ENCODE measurements at regions not wholly inside any gene's neighbourhood (a gene's known extent, or its start where the extent isn't known, plus 50 kb on each side); places are given as distances from the start of the nearest gene placed in this dataset.

DNA sequence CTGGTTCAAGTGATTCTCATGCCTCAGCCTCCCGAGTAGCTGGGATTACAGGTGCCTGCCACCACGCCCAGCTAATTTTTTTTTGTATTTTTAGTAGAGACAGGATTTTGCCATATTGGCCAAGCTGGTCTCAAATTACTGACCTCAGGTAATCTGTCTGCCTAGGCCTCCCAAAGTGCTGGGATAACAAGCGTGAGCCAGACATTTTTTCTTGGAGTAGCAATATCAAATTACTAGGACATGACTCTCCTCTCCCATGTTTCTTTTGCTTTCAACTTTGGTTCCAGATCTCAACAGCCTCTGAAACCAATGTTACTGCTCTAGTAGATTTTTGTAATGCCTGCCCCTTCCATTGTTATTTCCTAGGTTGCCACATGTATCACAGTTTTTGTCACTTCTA is 462.0 kb downstream of the GBE1 start:
- no peak for DNase-seq (ENCODE audit: low spot score)
- Histone ChIP-seq H3K9ac (ENCODE audit: low read depth in 1 of 2, low read length in 2 of 2) (no peak overlapping the region), H3K4me1 (ENCODE audit: control insufficient read depth in 4 of 4, insufficient read depth in 4 of 4, low read length in 3 of 4) (no peaks in the 10 kb centered on the region), H3K9me3 (ENCODE audit: control insufficient read depth in 4 of 4, low read length in 3 of 4) (no peaks in the 10 kb centered on the region), H3K27ac (ENCODE audit: low read depth in 1 of 2, low read length in 2 of 2) (no peak overlapping the region), H3K36me3 (ENCODE audit: control insufficient read depth in 4 of 4, insufficient read depth in 3 of 4, low read depth in 1 of 4, low read length in 3 of 4) (no peaks in the 10 kb centered on the region), H3K4me3 (ENCODE audit: low read depth in 1 of 3, low read length in 3 of 3) (no peak overlapping the region), H3K27me3 (ENCODE audit: control insufficient read depth in 4 of 4, insufficient read depth in 4 of 4, low read length in 3 of 4) (no peaks in the 10 kb centered on the region)
- 91% methylated on average over 3 of the region's 3 CpGs for WGBS
- TF ChIP-seq FOXA1 (IDR thresholded peaks at IDR 0.05), result no peak
- TF ChIP-seq GABPA (IDR thresholded peaks at IDR 0.05 in 1 of 2, conservative IDR thresholded peaks at IDR 0.05 in 1 of 2), result no peak
- TF ChIP-seq, protein P1, sequence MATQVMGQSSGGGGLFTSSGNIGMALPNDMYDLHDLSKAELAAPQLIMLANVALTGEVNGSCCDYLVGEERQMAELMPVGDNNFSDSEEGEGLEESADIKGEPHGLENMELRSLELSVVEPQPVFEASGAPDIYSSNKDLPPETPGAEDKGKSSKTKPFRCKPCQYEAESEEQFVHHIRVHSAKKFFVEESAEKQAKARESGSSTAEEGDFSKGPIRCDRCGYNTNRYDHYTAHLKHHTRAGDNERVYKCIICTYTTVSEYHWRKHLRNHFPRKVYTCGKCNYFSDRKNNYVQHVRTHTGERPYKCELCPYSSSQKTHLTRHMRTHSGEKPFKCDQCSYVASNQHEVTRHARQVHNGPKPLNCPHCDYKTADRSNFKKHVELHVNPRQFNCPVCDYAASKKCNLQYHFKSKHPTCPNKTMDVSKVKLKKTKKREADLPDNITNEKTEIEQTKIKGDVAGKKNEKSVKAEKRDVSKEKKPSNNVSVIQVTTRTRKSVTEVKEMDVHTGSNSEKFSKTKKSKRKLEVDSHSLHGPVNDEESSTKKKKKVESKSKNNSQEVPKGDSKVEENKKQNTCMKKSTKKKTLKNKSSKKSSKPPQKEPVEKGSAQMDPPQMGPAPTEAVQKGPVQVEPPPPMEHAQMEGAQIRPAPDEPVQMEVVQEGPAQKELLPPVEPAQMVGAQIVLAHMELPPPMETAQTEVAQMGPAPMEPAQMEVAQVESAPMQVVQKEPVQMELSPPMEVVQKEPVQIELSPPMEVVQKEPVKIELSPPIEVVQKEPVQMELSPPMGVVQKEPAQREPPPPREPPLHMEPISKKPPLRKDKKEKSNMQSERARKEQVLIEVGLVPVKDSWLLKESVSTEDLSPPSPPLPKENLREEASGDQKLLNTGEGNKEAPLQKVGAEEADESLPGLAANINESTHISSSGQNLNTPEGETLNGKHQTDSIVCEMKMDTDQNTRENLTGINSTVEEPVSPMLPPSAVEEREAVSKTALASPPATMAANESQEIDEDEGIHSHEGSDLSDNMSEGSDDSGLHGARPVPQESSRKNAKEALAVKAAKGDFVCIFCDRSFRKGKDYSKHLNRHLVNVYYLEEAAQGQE (IDR thresholded peaks at IDR 0.05), result no peak
- TF ChIP-seq, protein P2, sequence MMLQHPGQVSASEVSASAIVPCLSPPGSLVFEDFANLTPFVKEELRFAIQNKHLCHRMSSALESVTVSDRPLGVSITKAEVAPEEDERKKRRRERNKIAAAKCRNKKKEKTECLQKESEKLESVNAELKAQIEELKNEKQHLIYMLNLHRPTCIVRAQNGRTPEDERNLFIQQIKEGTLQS (IDR thresholded peaks at IDR 0.05), result no peak

DNA sequence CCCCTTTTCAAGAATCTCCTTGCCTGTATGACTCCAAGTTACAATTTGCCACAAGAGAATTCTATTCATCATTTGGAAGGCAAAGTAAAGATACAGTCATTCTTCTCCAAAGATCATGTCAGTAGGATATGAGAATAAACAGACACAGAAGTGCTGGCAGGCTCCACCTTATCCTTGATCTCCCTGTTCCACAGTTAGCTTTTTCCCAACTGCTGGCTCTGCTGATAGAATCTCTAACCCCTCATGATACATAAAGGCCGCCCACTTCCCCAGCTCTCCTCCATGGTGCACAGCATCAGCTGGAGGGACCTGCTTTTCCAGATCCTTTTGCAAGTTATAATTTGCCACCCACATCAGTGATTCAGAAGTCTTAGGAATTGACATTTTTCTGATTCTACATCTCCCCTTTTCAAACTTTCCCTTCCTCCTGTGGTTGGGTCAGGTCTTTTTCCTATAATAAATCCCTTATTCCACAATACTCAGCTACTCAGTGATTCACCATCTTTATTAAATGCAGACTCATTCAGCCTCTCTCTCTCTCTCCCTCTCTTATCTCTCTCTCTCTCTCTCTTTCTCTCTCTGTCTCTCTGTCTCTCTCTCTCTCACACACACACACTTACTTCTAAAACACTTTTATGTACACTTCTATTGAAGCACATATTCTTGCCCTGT is 465.4 kb downstream of the GBE1 start:
- H3K27me3 ChIP-seq (ENCODE audit: control insufficient read depth in 4 of 4, insufficient read depth in 4 of 4, low read length in 3 of 4), result no peaks in the 10 kb centered on the region
- no peaks in the 10 kb centered on the region for H3K4me1 ChIP-seq (ENCODE audit: control insufficient read depth in 4 of 4, insufficient read depth in 4 of 4, low read length in 3 of 4)
- 92% methylated on average over 1 of the region's 1 CpG for WGBS
- no peak overlapping the region for H3K9ac ChIP-seq (ENCODE audit: low read depth in 1 of 2, low read length in 2 of 2)
- no peak overlapping the region for H3K4me3 ChIP-seq (ENCODE audit: low read depth in 1 of 3, low read length in 3 of 3)
- H3K36me3 ChIP-seq (ENCODE audit: control insufficient read depth in 4 of 4, insufficient read depth in 3 of 4, low read depth in 1 of 4, low read length in 3 of 4), result no peaks in the 10 kb centered on the region
- H3K27ac ChIP-seq (ENCODE audit: low read depth in 1 of 2, low read length in 2 of 2), result no peak overlapping the region
- H3K9me3 ChIP-seq (ENCODE audit: control insufficient read depth in 4 of 4, low read length in 3 of 4), result no peaks in the 10 kb centered on the region
- no peak for TF ChIP-seq TAF1 (conservative IDR thresholded peaks at IDR 0.05)
- TF ChIP-seq, protein P3, sequence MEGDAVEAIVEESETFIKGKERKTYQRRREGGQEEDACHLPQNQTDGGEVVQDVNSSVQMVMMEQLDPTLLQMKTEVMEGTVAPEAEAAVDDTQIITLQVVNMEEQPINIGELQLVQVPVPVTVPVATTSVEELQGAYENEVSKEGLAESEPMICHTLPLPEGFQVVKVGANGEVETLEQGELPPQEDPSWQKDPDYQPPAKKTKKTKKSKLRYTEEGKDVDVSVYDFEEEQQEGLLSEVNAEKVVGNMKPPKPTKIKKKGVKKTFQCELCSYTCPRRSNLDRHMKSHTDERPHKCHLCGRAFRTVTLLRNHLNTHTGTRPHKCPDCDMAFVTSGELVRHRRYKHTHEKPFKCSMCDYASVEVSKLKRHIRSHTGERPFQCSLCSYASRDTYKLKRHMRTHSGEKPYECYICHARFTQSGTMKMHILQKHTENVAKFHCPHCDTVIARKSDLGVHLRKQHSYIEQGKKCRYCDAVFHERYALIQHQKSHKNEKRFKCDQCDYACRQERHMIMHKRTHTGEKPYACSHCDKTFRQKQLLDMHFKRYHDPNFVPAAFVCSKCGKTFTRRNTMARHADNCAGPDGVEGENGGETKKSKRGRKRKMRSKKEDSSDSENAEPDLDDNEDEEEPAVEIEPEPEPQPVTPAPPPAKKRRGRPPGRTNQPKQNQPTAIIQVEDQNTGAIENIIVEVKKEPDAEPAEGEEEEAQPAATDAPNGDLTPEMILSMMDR (IDR thresholded peaks at IDR 0.05; ENCODE audit: low read depth, low read length, missing input control), result no peak
- TF ChIP-seq GABPA (IDR thresholded peaks at IDR 0.05 in 1 of 2, conservative IDR thresholded peaks at IDR 0.05 in 1 of 2), result no peak
- TF ChIP-seq HNF4G (IDR thresholded peaks at IDR 0.05), result no peak
- TF ChIP-seq, protein P1 (IDR thresholded peaks at IDR 0.05), result no peak
- TF ChIP-seq RXRA (IDR thresholded peaks at IDR 0.05), result no peak
- no peak for TF ChIP-seq YY1 (IDR thresholded peaks at IDR 0.05)
- no peak for TF ChIP-seq RAD21 (IDR thresholded peaks at IDR 0.05)
- TF ChIP-seq FOXA2 (IDR thresholded peaks at IDR 0.05), result no peak
- TF ChIP-seq, protein P4, sequence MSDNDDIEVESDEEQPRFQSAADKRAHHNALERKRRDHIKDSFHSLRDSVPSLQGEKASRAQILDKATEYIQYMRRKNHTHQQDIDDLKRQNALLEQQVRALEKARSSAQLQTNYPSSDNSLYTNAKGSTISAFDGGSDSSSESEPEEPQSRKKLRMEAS (IDR thresholded peaks at IDR 0.05), result no peak
- no peak for TF ChIP-seq FOXA1 (IDR thresholded peaks at IDR 0.05)
- TF ChIP-seq, protein P5, sequence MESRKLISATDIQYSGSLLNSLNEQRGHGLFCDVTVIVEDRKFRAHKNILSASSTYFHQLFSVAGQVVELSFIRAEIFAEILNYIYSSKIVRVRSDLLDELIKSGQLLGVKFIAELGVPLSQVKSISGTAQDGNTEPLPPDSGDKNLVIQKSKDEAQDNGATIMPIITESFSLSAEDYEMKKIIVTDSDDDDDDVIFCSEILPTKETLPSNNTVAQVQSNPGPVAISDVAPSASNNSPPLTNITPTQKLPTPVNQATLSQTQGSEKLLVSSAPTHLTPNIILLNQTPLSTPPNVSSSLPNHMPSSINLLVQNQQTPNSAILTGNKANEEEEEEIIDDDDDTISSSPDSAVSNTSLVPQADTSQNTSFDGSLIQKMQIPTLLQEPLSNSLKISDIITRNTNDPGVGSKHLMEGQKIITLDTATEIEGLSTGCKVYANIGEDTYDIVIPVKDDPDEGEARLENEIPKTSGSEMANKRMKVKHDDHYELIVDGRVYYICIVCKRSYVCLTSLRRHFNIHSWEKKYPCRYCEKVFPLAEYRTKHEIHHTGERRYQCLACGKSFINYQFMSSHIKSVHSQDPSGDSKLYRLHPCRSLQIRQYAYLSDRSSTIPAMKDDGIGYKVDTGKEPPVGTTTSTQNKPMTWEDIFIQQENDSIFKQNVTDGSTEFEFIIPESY (IDR thresholded peaks at IDR 0.05), result no peak
- no peak for TF ChIP-seq HNF4A (conservative IDR thresholded peaks at IDR 0.05)
- no peak for TF ChIP-seq SP1 (IDR thresholded peaks at IDR 0.05)
- no peak for TF ChIP-seq JUND (IDR thresholded peaks at IDR 0.05)
- TF ChIP-seq, protein P2 (IDR thresholded peaks at IDR 0.05), result no peak
- no peak for DNase-seq (ENCODE audit: low spot score)
